Ishikawa (cell line): ENCODE measurements at regions not wholly inside any gene's neighbourhood (a gene's known extent, or its start where the extent isn't known, plus 50 kb on each side); places are given as distances from the start of the nearest gene placed in this dataset.

ENCODE experiments used
- NFIC ChIP-seq: IDR thresholded peaks from 2 replicates; pipeline ENCODE4 v1.6.1; 2012
- RAD21 ChIP-seq: IDR thresholded peaks from 2 replicates; pipeline ENCODE4 v1.6.1; 2012; ENCODE audit warnings: low read depth
- TF ChIP-seq, protein P1 (sequence below): IDR thresholded peaks from 2 replicates; pipeline ENCODE4 v1.6.1; 2012; ENCODE audit warnings: low read depth, mild to moderate bottlenecking
- TF ChIP-seq, protein P2 (sequence below): IDR thresholded peaks from 2 replicates; pipeline ENCODE4 v1.6.1; 2012
- TF ChIP-seq, protein P3 (sequence below): IDR thresholded peaks from 2 replicates; pipeline ENCODE4 v1.6.1; 2012

DNA sequence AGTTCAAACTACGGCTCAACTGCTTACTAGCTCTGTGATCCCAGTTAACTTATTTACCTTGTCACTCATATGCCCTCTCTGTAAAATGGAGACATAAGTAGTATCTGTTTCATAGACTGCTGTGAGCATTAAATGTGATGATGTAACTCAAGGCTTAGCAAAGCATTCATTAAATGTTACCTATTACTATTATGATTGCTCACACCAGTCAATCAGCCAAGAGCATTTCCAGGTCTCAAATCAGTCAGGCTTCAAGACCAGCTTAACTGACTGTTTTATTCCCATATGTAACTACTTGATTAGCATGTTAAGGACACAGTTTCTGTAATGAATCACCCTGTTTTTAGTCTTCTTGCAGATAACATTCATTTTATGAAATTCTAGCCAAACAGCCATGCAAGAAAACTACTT is 413.3 kb downstream of the MLLT3 start:
- TF ChIP-seq, protein P1, sequence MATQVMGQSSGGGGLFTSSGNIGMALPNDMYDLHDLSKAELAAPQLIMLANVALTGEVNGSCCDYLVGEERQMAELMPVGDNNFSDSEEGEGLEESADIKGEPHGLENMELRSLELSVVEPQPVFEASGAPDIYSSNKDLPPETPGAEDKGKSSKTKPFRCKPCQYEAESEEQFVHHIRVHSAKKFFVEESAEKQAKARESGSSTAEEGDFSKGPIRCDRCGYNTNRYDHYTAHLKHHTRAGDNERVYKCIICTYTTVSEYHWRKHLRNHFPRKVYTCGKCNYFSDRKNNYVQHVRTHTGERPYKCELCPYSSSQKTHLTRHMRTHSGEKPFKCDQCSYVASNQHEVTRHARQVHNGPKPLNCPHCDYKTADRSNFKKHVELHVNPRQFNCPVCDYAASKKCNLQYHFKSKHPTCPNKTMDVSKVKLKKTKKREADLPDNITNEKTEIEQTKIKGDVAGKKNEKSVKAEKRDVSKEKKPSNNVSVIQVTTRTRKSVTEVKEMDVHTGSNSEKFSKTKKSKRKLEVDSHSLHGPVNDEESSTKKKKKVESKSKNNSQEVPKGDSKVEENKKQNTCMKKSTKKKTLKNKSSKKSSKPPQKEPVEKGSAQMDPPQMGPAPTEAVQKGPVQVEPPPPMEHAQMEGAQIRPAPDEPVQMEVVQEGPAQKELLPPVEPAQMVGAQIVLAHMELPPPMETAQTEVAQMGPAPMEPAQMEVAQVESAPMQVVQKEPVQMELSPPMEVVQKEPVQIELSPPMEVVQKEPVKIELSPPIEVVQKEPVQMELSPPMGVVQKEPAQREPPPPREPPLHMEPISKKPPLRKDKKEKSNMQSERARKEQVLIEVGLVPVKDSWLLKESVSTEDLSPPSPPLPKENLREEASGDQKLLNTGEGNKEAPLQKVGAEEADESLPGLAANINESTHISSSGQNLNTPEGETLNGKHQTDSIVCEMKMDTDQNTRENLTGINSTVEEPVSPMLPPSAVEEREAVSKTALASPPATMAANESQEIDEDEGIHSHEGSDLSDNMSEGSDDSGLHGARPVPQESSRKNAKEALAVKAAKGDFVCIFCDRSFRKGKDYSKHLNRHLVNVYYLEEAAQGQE, result no peak
- TF ChIP-seq, protein P2, sequence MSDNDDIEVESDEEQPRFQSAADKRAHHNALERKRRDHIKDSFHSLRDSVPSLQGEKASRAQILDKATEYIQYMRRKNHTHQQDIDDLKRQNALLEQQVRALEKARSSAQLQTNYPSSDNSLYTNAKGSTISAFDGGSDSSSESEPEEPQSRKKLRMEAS, result no peak
- TF ChIP-seq NFIC (no peak), RAD21 (no peak)
- TF ChIP-seq, protein P3, sequence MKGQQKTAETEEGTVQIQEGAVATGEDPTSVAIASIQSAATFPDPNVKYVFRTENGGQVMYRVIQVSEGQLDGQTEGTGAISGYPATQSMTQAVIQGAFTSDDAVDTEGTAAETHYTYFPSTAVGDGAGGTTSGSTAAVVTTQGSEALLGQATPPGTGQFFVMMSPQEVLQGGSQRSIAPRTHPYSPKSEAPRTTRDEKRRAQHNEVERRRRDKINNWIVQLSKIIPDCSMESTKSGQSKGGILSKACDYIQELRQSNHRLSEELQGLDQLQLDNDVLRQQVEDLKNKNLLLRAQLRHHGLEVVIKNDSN, result no peak
